ENCODE measurements at regions not wholly inside any gene's neighbourhood (a gene's known extent, or its start where the extent isn't known, plus 50 kb on each side); places are given as distances from the start of the nearest gene placed in this dataset.

DNA sequence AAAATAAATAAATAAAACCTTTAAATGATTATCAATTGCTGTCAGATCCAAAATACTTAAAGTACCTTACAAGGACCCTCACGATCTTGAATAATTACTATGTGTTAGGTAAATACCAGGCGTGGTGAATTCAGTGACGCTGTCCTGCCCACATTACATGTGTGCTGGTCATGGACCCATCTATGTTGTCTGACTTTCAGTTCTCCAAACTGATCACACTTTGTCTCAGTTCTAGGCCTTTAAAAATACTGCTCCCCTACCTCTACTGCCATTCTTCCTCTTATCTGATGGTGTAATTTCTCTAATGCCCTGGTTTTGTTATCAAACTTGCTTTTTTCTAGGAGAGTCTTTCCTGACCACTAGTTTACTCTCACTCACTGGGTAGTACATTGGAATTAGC, 520.7 kb downstream of the TRHDE start:
- TF ChIP-seq, protein P1, sequence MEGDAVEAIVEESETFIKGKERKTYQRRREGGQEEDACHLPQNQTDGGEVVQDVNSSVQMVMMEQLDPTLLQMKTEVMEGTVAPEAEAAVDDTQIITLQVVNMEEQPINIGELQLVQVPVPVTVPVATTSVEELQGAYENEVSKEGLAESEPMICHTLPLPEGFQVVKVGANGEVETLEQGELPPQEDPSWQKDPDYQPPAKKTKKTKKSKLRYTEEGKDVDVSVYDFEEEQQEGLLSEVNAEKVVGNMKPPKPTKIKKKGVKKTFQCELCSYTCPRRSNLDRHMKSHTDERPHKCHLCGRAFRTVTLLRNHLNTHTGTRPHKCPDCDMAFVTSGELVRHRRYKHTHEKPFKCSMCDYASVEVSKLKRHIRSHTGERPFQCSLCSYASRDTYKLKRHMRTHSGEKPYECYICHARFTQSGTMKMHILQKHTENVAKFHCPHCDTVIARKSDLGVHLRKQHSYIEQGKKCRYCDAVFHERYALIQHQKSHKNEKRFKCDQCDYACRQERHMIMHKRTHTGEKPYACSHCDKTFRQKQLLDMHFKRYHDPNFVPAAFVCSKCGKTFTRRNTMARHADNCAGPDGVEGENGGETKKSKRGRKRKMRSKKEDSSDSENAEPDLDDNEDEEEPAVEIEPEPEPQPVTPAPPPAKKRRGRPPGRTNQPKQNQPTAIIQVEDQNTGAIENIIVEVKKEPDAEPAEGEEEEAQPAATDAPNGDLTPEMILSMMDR (IDR thresholded peaks at IDR 0.05; ENCODE audit: low read depth, low read length), result no peak
- no peak for DNase-seq (ENCODE audit: extremely low read depth, low read depth)

DNA sequence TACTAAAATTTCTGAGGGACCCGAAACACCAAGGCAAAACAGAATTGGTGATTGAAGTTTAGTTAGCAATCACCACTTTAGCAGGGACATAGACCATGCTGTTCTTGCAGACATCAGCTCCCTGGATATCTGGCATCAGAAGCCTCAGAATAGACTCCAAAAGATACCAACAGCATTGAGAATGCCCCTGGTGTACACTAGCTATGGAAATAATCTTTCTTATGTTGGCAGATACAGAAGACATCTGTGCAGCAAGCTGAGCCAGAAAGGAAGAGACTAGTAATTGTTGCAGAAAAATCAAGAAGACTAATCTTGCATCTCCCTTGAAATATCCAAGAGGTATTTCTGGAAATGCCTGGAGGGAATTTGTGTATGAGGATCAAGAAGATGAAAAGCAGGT, 521.6 kb downstream of the TRHDE start:
- no peak for DNase-seq (ENCODE audit: extremely low read depth, low read depth)
- TF ChIP-seq, protein P1 (IDR thresholded peaks at IDR 0.05; ENCODE audit: low read depth, low read length), result no peak

DNA sequence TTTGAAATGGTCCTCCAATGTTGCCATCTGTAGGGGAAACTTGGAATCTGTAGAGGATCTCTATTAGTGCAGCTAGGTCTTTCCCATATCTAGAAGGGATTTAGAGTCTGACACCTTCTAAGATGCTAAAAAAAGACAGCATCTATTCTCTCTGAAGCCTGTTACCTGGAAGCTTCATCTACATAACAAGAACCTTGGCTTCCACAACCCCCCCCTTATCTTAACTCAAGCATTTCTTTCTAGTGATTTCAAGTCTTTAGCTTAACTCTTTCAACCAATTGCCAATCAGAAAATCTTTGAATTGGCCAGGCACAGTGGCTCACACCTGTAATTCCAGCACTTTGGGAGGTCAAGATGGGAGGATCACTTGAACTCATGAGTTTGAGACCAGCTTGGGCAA, 543.3 kb downstream of the TRHDE start:
- no peak for DNase-seq (ENCODE audit: extremely low read depth, low read depth)
- TF ChIP-seq, protein P1 (IDR thresholded peaks at IDR 0.05; ENCODE audit: low read depth, low read length), result no peak

DNA sequence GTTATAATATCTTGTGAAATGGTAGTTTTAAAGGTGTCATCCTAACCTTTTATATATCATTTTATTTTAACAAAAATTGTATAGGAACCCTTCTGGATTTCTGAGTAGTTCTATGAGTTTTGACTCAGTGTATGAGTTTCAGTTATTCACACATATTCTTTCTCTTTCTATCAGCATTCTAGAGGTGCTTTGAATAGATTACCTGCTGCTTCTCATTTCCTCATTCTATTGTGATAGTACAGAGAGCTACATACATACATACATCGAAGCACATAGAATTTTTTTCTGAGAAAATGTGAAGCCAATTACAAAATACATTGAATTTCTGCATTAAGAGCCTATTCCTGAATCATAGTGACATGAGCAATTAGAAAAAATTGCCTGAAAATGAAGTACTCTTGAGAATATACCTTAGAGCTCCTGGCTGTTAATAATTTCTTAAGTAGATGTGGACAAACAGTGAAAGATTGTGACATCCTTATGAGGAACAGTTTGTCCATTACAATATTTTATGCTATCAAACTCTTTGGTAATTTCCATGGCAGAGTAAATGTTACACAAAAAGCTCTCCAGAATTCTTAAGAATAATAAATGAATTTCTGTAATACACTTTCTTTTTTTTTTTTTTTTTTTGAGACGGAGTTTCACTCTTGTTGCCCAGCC, 556.6 kb downstream of the TRHDE start:
- DNase-seq (ENCODE audit: extremely low read depth, low read depth), result no peak
- TF ChIP-seq, protein P1 (IDR thresholded peaks at IDR 0.05; ENCODE audit: low read depth, low read length), result no peak

DNA sequence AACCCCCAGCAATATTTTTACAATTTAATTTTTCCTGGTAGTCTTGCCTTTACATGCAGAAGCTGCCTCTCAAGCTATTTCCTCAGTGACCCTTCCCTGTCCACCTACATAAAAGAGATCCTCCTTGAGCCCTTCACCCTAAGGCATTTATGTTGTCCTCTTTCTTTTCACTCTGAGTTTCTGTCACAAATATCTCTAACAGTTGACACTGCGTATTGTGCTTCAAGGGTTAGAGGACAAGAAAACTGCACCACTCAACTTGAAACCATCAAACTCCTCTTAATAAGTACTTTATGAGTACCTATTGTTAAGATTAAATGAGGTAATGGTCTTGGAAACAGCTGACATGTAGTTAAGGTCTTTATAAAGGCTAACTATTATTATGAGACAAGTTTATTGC, 557.7 kb downstream of the TRHDE start:
- TF ChIP-seq, protein P1 (IDR thresholded peaks at IDR 0.05; ENCODE audit: low read depth, low read length), result no peak
- no peak for DNase-seq (ENCODE audit: extremely low read depth, low read depth)

DNA sequence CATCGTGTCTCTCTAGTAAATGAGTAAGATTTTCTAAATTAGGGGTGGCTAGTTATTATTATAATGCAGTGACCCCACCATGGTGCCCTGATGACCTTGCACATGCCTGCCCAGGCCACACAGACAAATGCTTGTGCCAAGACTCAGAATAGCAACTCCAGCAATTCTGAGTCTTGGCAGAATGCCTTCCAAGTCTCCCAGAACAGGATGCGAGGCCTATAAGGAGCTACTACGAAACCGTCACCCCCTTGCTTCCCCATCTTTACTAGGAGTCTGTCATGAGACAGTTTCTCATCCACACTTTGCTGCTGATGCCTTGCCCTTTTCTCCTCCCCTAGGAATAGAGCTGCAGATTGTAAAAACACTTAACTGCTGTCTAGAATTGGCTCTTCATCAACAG, 559.9 kb downstream of the TRHDE start:
- DNase-seq (ENCODE audit: extremely low read depth, low read depth), result no peak
- TF ChIP-seq, protein P1 (IDR thresholded peaks at IDR 0.05; ENCODE audit: low read depth, low read length), result no peak

DNA sequence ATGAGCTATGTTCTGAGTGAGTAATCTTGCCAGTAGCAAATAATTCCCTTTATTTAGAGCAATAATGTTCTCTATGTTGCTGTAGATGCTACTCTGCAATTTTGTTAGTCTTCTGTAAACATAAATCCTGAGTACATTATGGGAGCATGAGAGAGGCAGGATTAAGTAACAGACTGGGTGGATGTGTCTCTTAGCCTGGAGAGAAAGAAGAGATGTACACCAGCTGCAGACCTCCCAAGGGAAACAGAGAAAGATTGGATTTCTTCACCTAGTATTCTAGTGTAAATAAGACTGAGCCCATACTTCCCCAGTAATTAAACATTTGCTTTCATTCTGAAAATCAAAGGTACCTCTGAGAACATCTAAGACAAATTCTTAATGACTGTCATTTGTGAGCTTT, 564.0 kb downstream of the TRHDE start:
- DNase-seq (ENCODE audit: extremely low read depth, low read depth), result no peak
- TF ChIP-seq, protein P1 (IDR thresholded peaks at IDR 0.05; ENCODE audit: low read depth, low read length), result no peak

Data from AG09319 (cell line).